Epidermal melanocyte (primary cell): ENCODE measurements at regions not wholly inside any gene's neighbourhood (a gene's known extent, or its start where the extent isn't known, plus 50 kb on each side); places are given as distances from the start of the nearest gene placed in this dataset.
A peak's percentile ranks its signal among the peaks of the same experiment; 100 is the strongest.
"Not testable (repeated sequence)": the region's sequence is repeated elsewhere in the genome, so short reads cannot be mapped to it uniquely, and the experiment has no call there.

ENCODE experiments used
- DNase-seq: peaks from one replicate; pipeline ENCODE4 v3.0.0; 2011; ENCODE audit warnings: low spot score; ENCODE audit not compliant: insufficient read length

GRCh38 chr5:17123010-17123409 lies 94.4 kb upstream of the BASP1 start:
- peak; percentile 52 for DNase-seq

DNA sequence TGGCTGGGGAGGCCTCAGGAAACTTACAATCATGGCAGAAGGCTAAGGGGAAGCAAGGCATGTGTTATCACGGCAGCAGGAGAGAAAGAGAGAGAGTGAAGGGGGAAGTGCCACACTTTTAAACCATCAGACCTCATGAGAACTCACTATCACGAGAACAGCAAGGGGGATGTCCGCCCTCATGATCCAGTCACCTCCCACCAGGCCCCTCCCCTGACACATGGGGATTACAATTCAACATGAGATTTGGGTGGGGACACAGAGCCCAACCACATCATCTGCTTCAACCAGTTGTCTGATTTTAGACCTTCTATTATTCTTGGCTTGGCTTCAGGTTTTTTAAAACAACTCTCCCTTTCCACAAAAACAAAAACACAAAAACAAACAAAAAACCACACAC lies 93.7 kb upstream of the BASP1 start:
- DNase-seq = not testable (repeated sequence)

- no peak for DNase-seq
These were observed 89.6 kb upstream of the BASP1 start for GRCh38 chr5:17127743-17128231.

DNA sequence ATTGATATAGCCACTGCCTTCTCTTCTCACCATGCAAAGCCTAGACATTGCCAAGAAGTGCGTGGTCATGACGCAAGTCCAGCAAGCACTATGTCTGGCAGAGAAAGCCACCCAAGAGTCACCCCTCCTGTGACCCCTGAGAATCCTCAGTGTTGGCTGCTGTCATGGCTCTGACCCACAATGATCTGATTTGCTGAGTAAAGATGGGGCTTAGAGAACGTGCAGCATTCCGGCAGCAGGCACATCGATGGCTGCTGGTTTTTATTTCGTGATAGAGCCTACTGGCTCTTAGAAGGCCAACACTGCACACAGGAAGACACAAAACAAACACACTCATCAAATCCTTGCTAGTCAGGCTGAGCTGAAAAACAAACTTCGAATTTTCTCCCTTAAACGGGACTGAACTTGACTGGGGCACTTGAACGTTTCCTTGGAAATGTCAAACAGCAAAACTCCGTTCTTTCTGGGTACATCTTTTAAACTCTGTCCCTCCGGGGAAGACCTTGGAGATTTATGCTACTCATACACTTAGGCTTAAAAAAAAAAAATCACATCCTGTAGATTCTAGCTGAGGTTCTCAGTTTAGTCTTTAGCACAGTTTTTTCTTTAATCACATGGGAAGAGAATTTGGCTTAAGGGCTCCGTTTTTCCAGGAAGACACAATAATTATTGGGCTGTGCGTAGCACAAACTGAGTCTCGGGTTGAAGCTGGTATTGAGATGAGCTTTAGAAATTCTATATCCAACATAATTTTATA lies 88.2 kb upstream of the BASP1 start:
- peak; percentile 37 for DNase-seq

DNA sequence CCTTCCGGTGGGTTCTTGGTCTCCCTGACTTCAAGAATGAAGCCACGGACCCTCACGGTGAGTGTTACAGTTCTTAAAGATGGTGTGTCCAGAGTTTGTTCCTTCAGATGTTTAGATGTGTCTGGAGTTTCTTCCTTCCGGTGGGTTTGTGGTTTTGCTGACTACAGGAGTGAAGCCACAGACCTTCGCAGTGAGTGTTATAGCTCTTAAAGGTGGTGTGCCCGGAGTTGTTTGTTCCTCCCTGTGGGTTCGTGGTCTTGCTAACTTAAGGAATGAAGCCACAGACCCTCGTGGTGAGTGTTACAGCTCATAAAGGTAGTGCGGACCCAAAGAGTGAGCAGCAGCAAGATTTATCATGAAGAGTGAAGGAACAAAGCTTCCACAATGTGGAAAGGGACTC lies 87.1 kb upstream of the BASP1 start:
- DNase-seq = not testable (repeated sequence)

DNA sequence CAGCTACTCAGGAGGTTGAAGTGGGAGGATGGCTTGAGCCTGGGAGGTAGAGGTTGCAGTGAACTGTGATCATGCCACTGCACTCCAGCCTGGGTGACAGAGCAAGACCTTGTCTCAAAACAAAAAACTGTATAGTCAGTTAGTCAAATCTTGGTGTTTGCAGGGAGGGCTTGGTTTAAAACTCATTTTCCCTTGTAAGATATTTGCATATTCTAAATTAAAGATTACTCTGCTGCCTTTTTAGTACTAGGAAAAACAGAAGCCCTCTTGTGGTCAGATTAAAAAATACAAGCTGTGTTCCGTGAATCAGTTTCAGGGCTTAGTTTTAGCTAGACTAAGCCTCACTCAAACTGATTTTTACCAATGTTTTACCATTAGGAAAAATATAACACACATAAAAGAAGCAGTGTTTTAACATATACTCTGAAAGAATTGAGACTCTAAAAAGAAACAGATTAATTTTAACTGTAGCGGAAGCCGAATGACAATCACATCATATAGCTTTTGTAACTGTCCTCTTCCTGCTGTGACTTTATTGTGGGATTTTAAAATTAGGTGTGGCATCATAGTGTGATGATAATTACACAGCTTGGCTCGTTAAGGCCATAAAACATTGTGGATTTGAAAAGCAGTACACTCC lies 84.9 kb upstream of the BASP1 start:
- DNase-seq = peak; percentile 64

DNA sequence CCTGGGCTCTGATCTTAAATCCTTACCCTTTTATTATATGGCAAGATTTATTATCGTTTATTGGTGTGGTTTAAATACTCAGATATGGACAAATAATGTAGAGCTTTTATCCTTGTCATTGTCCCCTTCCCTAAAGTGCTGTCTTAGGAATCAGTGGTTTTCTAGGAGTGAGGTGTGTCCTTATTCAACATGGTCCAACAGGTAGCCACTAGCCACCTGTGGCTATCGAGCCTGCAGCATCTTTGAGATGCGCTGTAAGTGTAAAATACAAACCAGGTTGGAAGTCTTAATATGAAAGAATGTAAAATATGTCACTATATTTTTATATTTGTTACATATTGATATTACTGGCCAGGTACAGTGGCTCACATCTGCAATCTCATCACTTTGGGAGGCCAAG lies 82.4 kb upstream of the BASP1 start:
- no peak for DNase-seq

- DNase-seq = no peak
These were observed 74.1 kb upstream of the BASP1 start for GRCh38 chr5:17143335-17143734.

- DNase-seq = no peak
These were observed 71.1 kb upstream of the BASP1 start for GRCh38 chr5:17146280-17146841.

DNA sequence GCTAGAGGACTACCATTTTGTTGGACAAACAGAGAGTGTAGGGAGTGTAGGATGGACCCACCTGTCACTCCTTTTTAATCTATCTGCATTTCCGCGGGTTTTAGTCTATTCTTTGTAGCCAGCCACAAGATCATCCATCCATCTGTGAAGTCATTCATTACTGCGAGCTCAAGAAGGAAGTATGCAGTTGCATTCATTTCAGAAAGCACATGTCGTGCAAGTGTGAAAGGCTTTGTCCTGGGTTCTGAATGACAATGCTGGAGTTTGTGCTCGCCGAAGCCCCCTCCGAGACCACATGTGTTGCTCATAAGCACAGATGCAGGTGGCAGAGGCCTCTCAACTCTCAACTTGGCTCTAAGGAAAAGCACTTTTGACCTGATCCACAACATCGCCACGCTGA lies 70.3 kb upstream of the BASP1 start:
- no peak for DNase-seq

- no peak for DNase-seq
These were observed 69.8 kb upstream of the BASP1 start for GRCh38 chr5:17147617-17148016.

DNA sequence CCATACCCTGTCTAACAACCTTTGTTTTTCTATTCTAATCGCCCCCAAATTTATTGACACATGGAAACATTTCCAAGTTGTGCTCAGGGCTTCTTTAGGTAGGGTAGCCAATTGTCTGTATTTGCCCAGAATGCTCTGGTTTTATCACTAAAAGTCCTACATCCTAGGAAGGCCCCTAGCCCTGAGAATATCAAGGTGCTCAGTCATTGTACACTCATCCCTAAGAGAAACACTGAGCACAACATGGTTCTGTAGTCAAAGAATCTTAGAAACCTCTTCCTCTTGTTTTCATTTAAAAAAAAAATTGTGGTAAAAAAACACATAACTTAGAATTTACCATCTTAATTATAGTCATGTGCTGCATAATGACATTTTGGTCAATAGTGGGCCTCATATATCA lies 69.0 kb upstream of the BASP1 start:
- no peak for DNase-seq

- no peak for DNase-seq
These were observed 67.6 kb upstream of the BASP1 start for GRCh38 chr5:17149786-17150185.

GRCh38 chr5:17150531-17150930 lies 66.9 kb upstream of the BASP1 start:
- no peak for DNase-seq

DNA sequence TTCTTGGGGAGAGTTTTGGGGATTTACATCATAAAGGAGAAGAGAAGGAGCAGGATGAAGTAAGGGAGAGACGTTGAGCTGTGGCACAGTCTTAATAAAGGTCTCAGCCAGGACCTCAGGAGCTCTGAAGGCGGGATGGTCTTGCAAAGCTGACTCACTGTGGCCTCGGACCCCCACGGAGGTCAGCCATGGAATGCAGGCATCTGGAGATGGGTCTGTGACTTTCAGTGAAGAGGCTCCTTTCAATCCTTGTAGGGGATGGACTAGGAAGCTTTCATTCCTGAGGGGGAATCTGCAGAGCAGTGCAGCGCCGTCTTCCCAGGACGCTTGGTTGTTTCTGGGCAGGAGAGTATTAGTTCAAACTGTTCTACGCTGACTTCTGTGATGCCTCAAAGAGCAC lies 65.7 kb upstream of the BASP1 start:
- no peak for DNase-seq

DNA sequence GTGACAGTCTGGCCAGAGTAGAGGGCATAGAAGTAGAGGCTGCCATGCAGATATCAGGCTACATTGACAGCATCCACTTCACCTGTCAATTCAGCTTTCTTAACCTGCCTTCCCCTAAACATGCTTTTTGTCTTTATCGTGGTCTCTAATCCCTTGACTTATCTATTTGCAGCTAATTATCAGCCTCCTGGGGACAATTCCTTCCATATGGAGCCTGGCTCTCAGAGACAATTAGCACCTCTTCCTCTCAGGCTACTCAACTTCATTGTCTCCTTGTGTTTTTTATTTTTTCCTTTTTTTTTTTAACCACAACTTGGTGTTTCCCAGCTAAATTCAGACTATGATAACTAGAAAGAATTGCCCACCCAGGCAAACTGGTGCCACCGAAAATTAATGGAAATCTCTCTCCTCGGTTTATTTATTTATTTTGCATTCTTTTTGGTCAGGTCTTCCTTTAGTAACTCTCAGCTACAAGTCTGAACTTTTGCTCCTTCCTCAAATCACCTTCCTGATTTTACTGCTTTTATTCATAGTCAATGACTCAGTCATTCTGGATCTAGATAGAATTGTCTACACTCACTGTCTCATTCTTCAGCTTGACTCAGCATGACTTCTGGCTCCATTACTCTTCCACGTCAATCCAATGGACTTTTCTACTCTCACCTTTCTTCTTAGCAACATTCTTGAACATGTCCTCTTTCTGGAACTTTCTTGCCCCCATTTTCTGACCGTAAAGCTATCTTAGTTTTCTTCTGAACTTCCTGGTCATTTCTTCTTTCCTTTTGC lies 63.0 kb upstream of the BASP1 start:
- DNase-seq = no peak

DNA sequence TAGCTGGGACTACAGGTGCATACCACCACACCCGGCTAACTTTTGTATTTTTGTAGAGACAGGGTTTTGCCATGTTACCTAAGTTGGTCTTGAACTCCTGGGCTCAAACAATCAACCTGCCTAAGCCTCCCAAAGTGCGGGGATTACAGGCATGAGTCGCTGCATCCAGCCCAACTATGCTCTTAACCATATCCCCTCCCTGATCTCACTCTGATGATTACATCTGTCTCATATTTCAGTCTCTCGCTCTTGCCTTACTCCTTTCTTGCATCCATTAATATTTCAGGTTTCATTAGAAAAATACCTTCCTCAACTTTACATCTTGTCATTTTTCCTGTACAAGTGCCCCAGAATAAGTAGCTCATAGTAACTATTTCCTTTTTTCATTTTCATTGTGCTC lies 61.0 kb upstream of the BASP1 start:
- no peak for DNase-seq

GRCh38 chr5:17157294-17157693 lies 60.1 kb upstream of the BASP1 start:
- no peak for DNase-seq

GRCh38 chr5:17157916-17158529 lies 59.4 kb upstream of the BASP1 start:
- DNase-seq = no peak

- DNase-seq = no peak
These were observed 56.7 kb upstream of the BASP1 start for GRCh38 chr5:17160756-17161040.

- no peak for DNase-seq
These were observed 55.8 kb upstream of the BASP1 start for GRCh38 chr5:17161662-17162061.

- DNase-seq = no peak
These were observed 54.2 kb upstream of the BASP1 start for GRCh38 chr5:17163221-17163620.
